Right renal cortex interstitium (tissue), 3 donors: ENCODE measurements at regions not wholly inside any gene's neighbourhood (a gene's known extent, or its start where the extent isn't known, plus 50 kb on each side); places are given as distances from the start of the nearest gene placed in this dataset.

Experiments used
- DNase-seq, 3 donors: peaks; one replicate each; pipeline ENCODE4 v3.0.0-alpha.2; 2013; ENCODE audit warnings: low read depth in 3 of 3, low spot score in 2 of 3

- no peak for DNase-seq
Observed at GRCh38 chr6:126526996-126527606, 187.2 kb downstream of the CENPW start.

GRCh38 chr6:126529637-126530362, 189.9 kb downstream of the CENPW start:
- DNase-seq: peak in 1 of 3 donors; percentile 16

- no peak for DNase-seq
Observed at GRCh38 chr6:126530775-126531174, 190.9 kb downstream of the CENPW start.

GRCh38 chr6:126531286-126531685, 191.4 kb downstream of the CENPW start:
- DNase-seq: no peak

- no peak for DNase-seq
Observed at GRCh38 chr6:126531840-126532239, 191.9 kb downstream of the CENPW start.

GRCh38 chr6:126534401-126534800, 194.5 kb downstream of the CENPW start:
- DNase-seq: no peak

- no peak for DNase-seq
Observed at GRCh38 chr6:126535138-126535537, 195.2 kb downstream of the CENPW start.

GRCh38 chr6:126535595-126535994, 195.7 kb downstream of the CENPW start:
- DNase-seq: no peak

GRCh38 chr6:126537061-126537816, 197.3 kb downstream of the CENPW start:
- no peak for DNase-seq

GRCh38 chr6:126539022-126539421, 199.1 kb downstream of the CENPW start:
- DNase-seq: no peak

GRCh38 chr6:126540161-126540560, 200.2 kb downstream of the CENPW start:
- DNase-seq: no peak

GRCh38 chr6:126541806-126542491, 202.0 kb downstream of the CENPW start:
- no peak for DNase-seq

GRCh38 chr6:126546541-126547120, 206.7 kb downstream of the CENPW start:
- DNase-seq: no peak

- DNase-seq: no peak
Observed at GRCh38 chr6:126548300-126548699, 208.4 kb downstream of the CENPW start.

- no peak for DNase-seq
Observed at GRCh38 chr6:126550323-126550722, 210.4 kb downstream of the CENPW start.

- no peak for DNase-seq
Observed at GRCh38 chr6:126551832-126552231, 211.9 kb downstream of the CENPW start.

- DNase-seq: no peak
Observed at GRCh38 chr6:126553854-126554253, 213.9 kb downstream of the CENPW start.

GRCh38 chr6:126570507-126570906, 230.6 kb downstream of the CENPW start:
- DNase-seq: no peak

- DNase-seq: no peak
Observed at GRCh38 chr6:126574301-126574700, 234.4 kb downstream of the CENPW start.

- DNase-seq: no peak
Observed at GRCh38 chr6:126581316-126581715, 241.4 kb downstream of the CENPW start.
